ENCODE measurements at regions not wholly inside any gene's neighbourhood (a gene's known extent, or its start where the extent isn't known, plus 50 kb on each side); places are given as distances from the start of the nearest gene placed in this dataset.

DNA sequence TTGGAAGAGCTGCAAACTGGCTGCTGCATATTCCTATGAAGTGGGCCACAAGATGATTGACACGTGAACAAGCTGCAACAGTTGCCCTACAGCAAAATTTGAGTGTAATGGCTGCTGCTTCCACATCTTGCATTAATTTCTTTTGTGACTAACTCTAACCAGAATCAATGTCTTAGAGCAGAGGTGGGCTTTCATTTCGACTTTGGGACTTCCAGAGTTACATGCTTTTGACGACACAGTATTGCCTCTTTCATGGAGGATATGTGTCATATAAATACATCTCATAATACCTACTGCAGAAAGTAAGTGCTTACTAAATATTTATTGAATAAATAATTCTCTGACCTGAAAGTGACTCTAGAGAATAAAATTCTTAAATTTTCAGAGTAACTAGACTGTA, 340.7 kb upstream of the KCNH8 start:
- Histone ChIP-seq H3K9ac (no peak overlapping the region), H3K27ac (no peak overlapping the region), H3K9me3 (ENCODE audit: low read depth) (no peaks in the 10 kb centered on the region), H3K4me1 (ENCODE audit: insufficient read depth) (no peaks in the 10 kb centered on the region), H3K27me3 (replicated peaks; ENCODE audit: insufficient read depth) (no peaks in the 10 kb centered on the region), H3K4me2 (ENCODE audit: unreplicated experiment) (no peak overlapping the region), H3K79me2 (ENCODE audit: insufficient read depth) (no peaks in the 10 kb centered on the region), H3K36me3 (ENCODE audit: low read depth) (no peaks in the 10 kb centered on the region), H3K9me2 (ENCODE audit: insufficient read depth) (no peaks in the 10 kb centered on the region), H3K4me3 (no peak overlapping the region), H2AFZ (no peak overlapping the region), H4K20me1 (ENCODE audit: insufficient read depth) (no peaks in the 10 kb centered on the region), H3F3A (ENCODE audit: insufficient read depth) (no peaks in the 10 kb centered on the region)
- DNase-seq: no peak
- in situ Hi-C loops (cut with MboI): no loop called here
- TF ChIP-seq EZH2phosphoT487 (IDR thresholded peaks at IDR 0.05; ENCODE audit: insufficient read depth, low read depth): no peak
- TF ChIP-seq EZH2 (IDR thresholded peaks at IDR 0.05; ENCODE audit: insufficient read depth, poor library complexity, severe bottlenecking): no peak
- WGBS, 2 experiments (ENCODE audit: low coverage in 1 of 2, low lambda C conversion rate in 2 of 2, missing lambda C conversion rate in 2 of 2): 10 to 17% methylated on average over 3 of the region's 3 CpGs

GRCh38 chr3:18806633-18807032, 341.7 kb upstream of the KCNH8 start:
- H3K4me2 ChIP-seq (ENCODE audit: unreplicated experiment): no peak overlapping the region
- H3K79me2 ChIP-seq (ENCODE audit: insufficient read depth): no peaks in the 10 kb centered on the region
- H3K4me3 ChIP-seq: no peak overlapping the region
- H3K36me3 ChIP-seq (ENCODE audit: low read depth): no peaks in the 10 kb centered on the region
- TF ChIP-seq EZH2 (IDR thresholded peaks at IDR 0.05; ENCODE audit: insufficient read depth, poor library complexity, severe bottlenecking) (no peak), EZH2phosphoT487 (IDR thresholded peaks at IDR 0.05; ENCODE audit: insufficient read depth, low read depth) (no peak)
- H3K27ac ChIP-seq: no peak overlapping the region
- no peaks in the 10 kb centered on the region for H3K27me3 ChIP-seq (replicated peaks; ENCODE audit: insufficient read depth)
- WGBS, 2 experiments (ENCODE audit: low coverage in 1 of 2, low lambda C conversion rate in 2 of 2, missing lambda C conversion rate in 2 of 2): 21% methylated on average over 5 of the region's 5 CpGs
- H3K9ac ChIP-seq: no peak overlapping the region
- no peaks in the 10 kb centered on the region for H3F3A ChIP-seq (ENCODE audit: insufficient read depth)
- H3K9me3 ChIP-seq (ENCODE audit: low read depth): no peaks in the 10 kb centered on the region
- no peaks in the 10 kb centered on the region for H3K9me2 ChIP-seq (ENCODE audit: insufficient read depth)
- no peaks in the 10 kb centered on the region for H4K20me1 ChIP-seq (ENCODE audit: insufficient read depth)
- DNase-seq: no peak
- H3K4me1 ChIP-seq (ENCODE audit: insufficient read depth): no peaks in the 10 kb centered on the region
- in situ Hi-C loops (cut with MboI): no loop called here
- H2AFZ ChIP-seq: no peak overlapping the region

GRCh38 chr3:18797378-18797777, 350.9 kb upstream of the KCNH8 start:
- Histone ChIP-seq H4K20me1 (ENCODE audit: insufficient read depth) (no peaks in the 10 kb centered on the region; the same call in 1 of the 2 replicates), H3K36me3 (ENCODE audit: low read depth) (no peaks in the 10 kb centered on the region), H3K4me2 (ENCODE audit: unreplicated experiment) (no peak overlapping the region), H3K4me1 (ENCODE audit: insufficient read depth) (no peaks in the 10 kb centered on the region), H3K27ac (no peak overlapping the region), H3K9me3 (ENCODE audit: low read depth) (no peaks in the 10 kb centered on the region), H3K27me3 (replicated peaks; ENCODE audit: insufficient read depth) (no peaks in the 10 kb centered on the region), H3K9ac (no peak overlapping the region), H3K9me2 (ENCODE audit: insufficient read depth) (no peaks in the 10 kb centered on the region), H3K4me3 (no peak overlapping the region), H3K79me2 (ENCODE audit: insufficient read depth) (no peaks in the 10 kb centered on the region), H3F3A (ENCODE audit: insufficient read depth) (no peaks in the 10 kb centered on the region), H2AFZ (no peak overlapping the region)
- in situ Hi-C loops (cut with MboI): no loop called here
- DNase-seq: no peak
- TF ChIP-seq EZH2phosphoT487 (IDR thresholded peaks at IDR 0.05; ENCODE audit: insufficient read depth, low read depth): no peak
- no peak for TF ChIP-seq EZH2 (IDR thresholded peaks at IDR 0.05; ENCODE audit: insufficient read depth, poor library complexity, severe bottlenecking)
- WGBS, 2 experiments (ENCODE audit: low coverage in 1 of 2, low lambda C conversion rate in 2 of 2, missing lambda C conversion rate in 2 of 2): 28 to 30% methylated on average over 3 of the region's 3 CpGs

DNA sequence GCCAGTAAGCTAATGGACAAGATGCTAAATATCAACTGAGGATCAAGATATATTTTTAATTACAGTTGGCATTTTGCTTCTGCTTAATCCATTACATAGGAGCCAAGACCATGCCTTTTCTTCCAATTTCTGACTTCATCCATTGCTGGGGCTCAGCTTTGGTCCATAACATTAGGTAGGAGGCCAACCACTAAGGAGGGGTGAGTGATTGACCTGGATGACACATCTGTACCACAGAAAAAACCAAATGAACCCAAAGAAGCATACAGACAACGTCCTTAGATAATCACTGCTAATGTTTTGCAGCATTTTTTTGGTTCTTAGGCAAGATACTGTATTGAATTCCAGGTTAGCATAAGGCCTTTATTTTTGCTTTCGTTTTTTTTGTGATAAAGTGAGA, 353.2 kb upstream of the KCNH8 start:
- Histone ChIP-seq H3K4me1 (ENCODE audit: insufficient read depth) (no peaks in the 10 kb centered on the region), H3K4me2 (ENCODE audit: unreplicated experiment) (no peak overlapping the region), H3K27me3 (replicated peaks; ENCODE audit: insufficient read depth) (no peaks in the 10 kb centered on the region), H4K20me1 (ENCODE audit: insufficient read depth) (no peaks in the 10 kb centered on the region; the same call in 1 of the 2 replicates), H3K27ac (no peak overlapping the region), H3K9me2 (ENCODE audit: insufficient read depth) (no peaks in the 10 kb centered on the region), H3K9me3 (ENCODE audit: low read depth) (no peaks in the 10 kb centered on the region), H3K36me3 (ENCODE audit: low read depth) (no peaks in the 10 kb centered on the region), H3K9ac (no peak overlapping the region), H3K79me2 (ENCODE audit: insufficient read depth) (no peaks in the 10 kb centered on the region), H3F3A (ENCODE audit: insufficient read depth) (no peaks in the 10 kb centered on the region), H2AFZ (no peak overlapping the region), H3K4me3 (no peak overlapping the region)
- TF ChIP-seq EZH2phosphoT487 (IDR thresholded peaks at IDR 0.05; ENCODE audit: insufficient read depth, low read depth) (no peak), EZH2 (IDR thresholded peaks at IDR 0.05; ENCODE audit: insufficient read depth, poor library complexity, severe bottlenecking) (no peak)
- no peak for DNase-seq
- 1 to 2% methylated on average over 2 of the region's 2 CpGs for WGBS, 2 experiments (ENCODE audit: low coverage in 1 of 2, low lambda C conversion rate in 2 of 2, missing lambda C conversion rate in 2 of 2)
- in situ Hi-C loops (cut with MboI): no loop called here

- no peak overlapping the region for H3K4me3 ChIP-seq
- H3K9me2 ChIP-seq (ENCODE audit: insufficient read depth): no peaks in the 10 kb centered on the region
- no peak overlapping the region for H3K9ac ChIP-seq
- H3K4me2 ChIP-seq (ENCODE audit: unreplicated experiment): no peak overlapping the region
- in situ Hi-C loops (cut with MboI): no loop called here
- no peaks in the 10 kb centered on the region for H3K27me3 ChIP-seq (replicated peaks; ENCODE audit: insufficient read depth)
- no peak overlapping the region for H2AFZ ChIP-seq
- no peaks in the 10 kb centered on the region for H4K20me1 ChIP-seq (ENCODE audit: insufficient read depth)
- no peaks in the 10 kb centered on the region for H3K79me2 ChIP-seq (ENCODE audit: insufficient read depth)
- H3K9me3 ChIP-seq (ENCODE audit: low read depth): no peaks in the 10 kb centered on the region
- no peaks in the 10 kb centered on the region for H3K36me3 ChIP-seq (ENCODE audit: low read depth)
- H3K27ac ChIP-seq: no peak overlapping the region
- TF ChIP-seq EZH2 (IDR thresholded peaks at IDR 0.05; ENCODE audit: insufficient read depth, poor library complexity, severe bottlenecking): no peak
- no peak for TF ChIP-seq EZH2phosphoT487 (IDR thresholded peaks at IDR 0.05; ENCODE audit: insufficient read depth, low read depth)
- H3F3A ChIP-seq (ENCODE audit: insufficient read depth): no peaks in the 10 kb centered on the region
- 52 to 55% methylated on average over 10 of the region's 10 CpGs for WGBS, 2 experiments (ENCODE audit: low coverage in 1 of 2, low lambda C conversion rate in 2 of 2, missing lambda C conversion rate in 2 of 2)
- DNase-seq: no peak
- H3K4me1 ChIP-seq (ENCODE audit: insufficient read depth): no peaks in the 10 kb centered on the region
Observed at GRCh38 chr3:18791752-18792151, 356.6 kb upstream of the KCNH8 start.

All from GM23248 (cell line).